OCI-LY1 (cell line): ENCODE measurements at regions not wholly inside any gene's neighbourhood (a gene's known extent, or its start where the extent isn't known, plus 50 kb on each side); places are given as distances from the start of the nearest gene placed in this dataset.

Experiments
- H2AFZ ChIP-seq: fragments of 200-600 bp; sonication (generic), shearing (Covaris generic); 2 replicates; pipeline ENCODE4 v1.6.0; 2014; ENCODE audit warnings: antibody characterized with exemption, mild to moderate bottlenecking, low read length
- H3F3A ChIP-seq: fragments of 200-600 bp; sonication (generic), shearing (Covaris generic); 2 replicates; pipeline ENCODE4 v1.6.0; 2014; ENCODE audit warnings: mild to moderate bottlenecking, antibody characterized with exemption, low read length, moderate library complexity; ENCODE audit not compliant: insufficient read depth
- H3K27ac ChIP-seq: fragments of 200-600 bp; sonication (generic); 2 replicates; pipeline ENCODE4 v1.5.1; 2014; ENCODE audit warnings: low read length, mixed run types, mild to moderate bottlenecking, low read depth; ENCODE audit not compliant: poor library complexity, severe bottlenecking
- H3K27me3 ChIP-seq: fragments of 200-600 bp; sonication (generic); 2 replicates; pipeline ENCODE4 v1.6.0; 2014; ENCODE audit warnings: antibody characterized with exemption, mild to moderate bottlenecking, low read length, moderate library complexity; ENCODE audit not compliant: insufficient read depth
- H3K36me3 ChIP-seq: fragments of 200-600 bp; sonication (generic); 2 replicates; pipeline ENCODE4 v1.6.1; 2014; ENCODE audit warnings: mild to moderate bottlenecking, antibody characterized with exemption, low read length, moderate library complexity, mixed read lengths; ENCODE audit not compliant: insufficient read depth
- H3K4me1 ChIP-seq: fragments of 200-600 bp; sonication (generic); 2 replicates; pipeline ENCODE4 v1.5.1; 2014; ENCODE audit warnings: mild to moderate bottlenecking, low read length, moderate library complexity; ENCODE audit not compliant: insufficient read depth, severe bottlenecking
- H3K4me2 ChIP-seq: fragments of 200-600 bp; sonication (generic), shearing (Covaris generic); 2 replicates; pipeline ENCODE4 v1.6.1; 2014; ENCODE audit warnings: low read length
- H3K4me3 ChIP-seq: fragments of 200-600 bp; sonication (generic); 2 replicates; pipeline ENCODE4 v1.5.1; 2014; ENCODE audit warnings: low read length, low read depth, mild to moderate bottlenecking, mixed read lengths; ENCODE audit not compliant: poor library complexity, severe bottlenecking
- H3K79me2 ChIP-seq: fragments of 200-600 bp; shearing (Covaris generic); 2 replicates; pipeline ENCODE4 v1.6.1; 2016; ENCODE audit warnings: mixed run types, low read length, mixed read lengths; ENCODE audit not compliant: insufficient read depth
- H3K9ac ChIP-seq: fragments of 200-600 bp; sonication (generic), shearing (Covaris generic); 2 replicates; pipeline ENCODE4 v1.6.1; 2014; ENCODE audit warnings: mild to moderate bottlenecking, low read length, mixed read lengths
- H3K9me2 ChIP-seq: fragments of 200-600 bp; sonication (generic), shearing (Covaris generic); 2 replicates; pipeline ENCODE4 v1.6.1; 2014; ENCODE audit warnings: low read depth, mild to moderate bottlenecking, low read length, mixed read lengths
- H3K9me3 ChIP-seq: fragments of 200-600 bp; shearing (Covaris generic); 2 replicates; pipeline ENCODE4 v1.6.1; 2014; ENCODE audit warnings: low read length, mixed read lengths
- H4K20me1 ChIP-seq: fragments of 200-600 bp; sonication (generic), shearing (Covaris generic); 2 replicates; pipeline ENCODE4 v1.6.0; 2016; ENCODE audit warnings: mild to moderate bottlenecking, low read length; ENCODE audit not compliant: insufficient read depth
- EZH2 ChIP-seq: fragments of 200-600 bp; sonication (generic), shearing (Covaris generic); IDR thresholded peaks from 2 replicates; pipeline ENCODE4 v1.8.0; 2017; ENCODE audit warnings: borderline replicate concordance, mixed run types, mild to moderate bottlenecking, antibody characterized with exemption, low read length, moderate library complexity, mixed read lengths
- TF ChIP-seq, protein P1 (sequence below): fragments of 200-600 bp; sonication (generic), shearing (Covaris generic); IDR thresholded peaks from 2 replicates; pipeline ENCODE4 v1.5.1; 2017; ENCODE audit warnings: mild to moderate bottlenecking, antibody characterized with exemption, low read length, moderate library complexity, mixed read lengths

DNA sequence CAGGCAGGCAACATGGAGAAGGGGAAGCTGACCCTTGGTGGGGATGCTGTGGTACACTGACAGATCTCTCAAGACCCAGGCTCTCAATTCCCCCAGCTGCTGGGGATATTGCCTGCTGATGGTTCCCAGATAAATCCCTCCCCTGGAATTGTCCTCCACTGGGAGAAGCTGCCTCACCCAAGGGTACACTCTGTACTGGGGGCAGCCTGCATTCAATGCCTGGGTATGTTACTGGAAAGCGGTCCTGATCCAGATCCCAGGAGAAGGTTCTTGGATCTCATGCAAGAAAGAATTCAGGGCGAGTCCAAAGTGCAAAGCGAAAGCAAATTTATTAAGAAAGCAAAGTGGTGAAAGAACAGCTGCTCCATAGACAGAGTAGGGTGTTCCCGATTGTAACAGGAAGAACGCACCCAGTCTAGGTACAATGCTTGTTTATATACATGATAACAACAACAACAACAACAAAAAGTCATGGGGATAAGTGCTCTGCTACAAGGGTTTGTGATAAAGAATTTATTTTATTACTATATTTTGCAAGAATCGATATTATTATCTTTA lies 591.5 kb upstream of the ADAMTS9 start:
- Histone ChIP-seq H4K20me1 (no peaks in the 10 kb centered on the region), H2AFZ (no peak overlapping the region), H3F3A (no peaks in the 10 kb centered on the region), H3K36me3 (no peaks in the 10 kb centered on the region), H3K4me1 (no peaks in the 10 kb centered on the region), H3K27ac (no peak overlapping the region), H3K27me3 (no peaks in the 10 kb centered on the region), H3K79me2 (no peaks in the 10 kb centered on the region), H3K9me3 (no peaks in the 10 kb centered on the region), H3K9ac (no peak overlapping the region), H3K4me2 (no peak overlapping the region), H3K9me2 (no peaks in the 10 kb centered on the region), H3K4me3 (no peak overlapping the region)
- TF ChIP-seq, protein P1, sequence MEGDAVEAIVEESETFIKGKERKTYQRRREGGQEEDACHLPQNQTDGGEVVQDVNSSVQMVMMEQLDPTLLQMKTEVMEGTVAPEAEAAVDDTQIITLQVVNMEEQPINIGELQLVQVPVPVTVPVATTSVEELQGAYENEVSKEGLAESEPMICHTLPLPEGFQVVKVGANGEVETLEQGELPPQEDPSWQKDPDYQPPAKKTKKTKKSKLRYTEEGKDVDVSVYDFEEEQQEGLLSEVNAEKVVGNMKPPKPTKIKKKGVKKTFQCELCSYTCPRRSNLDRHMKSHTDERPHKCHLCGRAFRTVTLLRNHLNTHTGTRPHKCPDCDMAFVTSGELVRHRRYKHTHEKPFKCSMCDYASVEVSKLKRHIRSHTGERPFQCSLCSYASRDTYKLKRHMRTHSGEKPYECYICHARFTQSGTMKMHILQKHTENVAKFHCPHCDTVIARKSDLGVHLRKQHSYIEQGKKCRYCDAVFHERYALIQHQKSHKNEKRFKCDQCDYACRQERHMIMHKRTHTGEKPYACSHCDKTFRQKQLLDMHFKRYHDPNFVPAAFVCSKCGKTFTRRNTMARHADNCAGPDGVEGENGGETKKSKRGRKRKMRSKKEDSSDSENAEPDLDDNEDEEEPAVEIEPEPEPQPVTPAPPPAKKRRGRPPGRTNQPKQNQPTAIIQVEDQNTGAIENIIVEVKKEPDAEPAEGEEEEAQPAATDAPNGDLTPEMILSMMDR: no peak
- no peak for TF ChIP-seq EZH2

DNA sequence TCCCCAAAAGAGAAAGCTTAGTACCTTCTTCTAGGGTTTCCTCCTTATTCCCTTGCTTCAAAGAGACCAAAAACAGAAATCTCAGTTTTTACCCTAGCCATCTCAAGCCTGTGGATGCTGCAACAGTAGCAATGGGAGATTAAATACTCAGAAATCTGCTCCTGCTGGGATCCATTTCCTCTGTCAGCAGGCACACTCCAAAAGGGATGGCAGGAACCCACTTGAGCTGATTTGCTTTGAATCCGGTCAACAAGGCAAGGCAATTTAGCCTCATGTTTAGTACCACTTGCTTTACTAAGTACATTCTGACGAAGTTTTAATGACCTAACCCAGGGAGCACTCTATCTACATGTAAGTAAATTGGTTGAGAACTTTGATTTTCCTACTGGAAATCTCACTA lies 590.0 kb upstream of the ADAMTS9 start:
- Histone ChIP-seq H2AFZ (no peak overlapping the region), H3K9me2 (no peaks in the 10 kb centered on the region), H3K27ac (no peak overlapping the region), H3K79me2 (no peaks in the 10 kb centered on the region), H3F3A (no peaks in the 10 kb centered on the region), H3K9me3 (no peaks in the 10 kb centered on the region), H3K27me3 (no peaks in the 10 kb centered on the region), H4K20me1 (no peaks in the 10 kb centered on the region), H3K4me2 (no peak overlapping the region), H3K4me3 (no peak overlapping the region), H3K36me3 (no peaks in the 10 kb centered on the region), H3K9ac (no peak overlapping the region), H3K4me1 (no peaks in the 10 kb centered on the region)
- no peak for TF ChIP-seq EZH2
- TF ChIP-seq, protein P1: no peak

DNA sequence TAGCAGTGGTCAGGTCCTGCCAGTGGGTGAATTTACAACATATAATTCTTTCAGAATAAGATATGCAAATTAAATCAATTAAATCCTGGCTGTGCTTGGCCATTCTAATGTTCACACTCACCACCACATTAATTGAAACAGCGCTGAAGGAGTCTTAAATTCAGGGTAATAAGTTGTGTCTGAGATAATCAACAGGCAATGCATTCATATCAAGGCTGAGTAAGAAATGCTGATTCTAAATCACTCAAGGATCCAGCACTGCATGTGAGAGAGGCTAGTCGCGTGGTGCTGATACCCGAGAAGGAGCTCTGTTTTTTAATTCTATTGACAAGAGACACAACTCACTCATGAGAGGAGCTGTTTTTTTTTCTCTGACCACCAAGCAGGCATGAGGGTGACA lies 588.8 kb upstream of the ADAMTS9 start:
- Histone ChIP-seq H2AFZ (no peak overlapping the region), H4K20me1 (no peaks in the 10 kb centered on the region), H3K27me3 (no peaks in the 10 kb centered on the region), H3K9me2 (no peaks in the 10 kb centered on the region), H3K4me3 (no peak overlapping the region), H3K79me2 (no peaks in the 10 kb centered on the region), H3K9ac (no peak overlapping the region), H3K36me3 (no peaks in the 10 kb centered on the region), H3F3A (no peaks in the 10 kb centered on the region), H3K9me3 (no peaks in the 10 kb centered on the region), H3K27ac (no peak overlapping the region), H3K4me2 (no peak overlapping the region), H3K4me1 (no peaks in the 10 kb centered on the region)
- TF ChIP-seq, protein P1: no peak
- no peak for TF ChIP-seq EZH2
